Retina (tissue), 1 donor: ENCODE measurements at regions not wholly inside any gene's neighbourhood (a gene's known extent, or its start where the extent isn't known, plus 50 kb on each side); places are given as distances from the start of the nearest gene placed in this dataset.
A peak's percentile ranks its signal among the peaks of the same experiment; 100 is the strongest.

Source experiments
- DNase-seq: peaks from one replicate; pipeline ENCODE4 v3.0.0-alpha.2; 2016

- no peak for DNase-seq
These were observed 239.5 kb downstream of the TGFB2 start for GRCh38 chr1:218584418-218585155.

- peak; percentile 78 for DNase-seq
These were observed 240.5 kb downstream of the TGFB2 start for GRCh38 chr1:218585511-218586184.

- no peak for DNase-seq
These were observed 242.8 kb downstream of the TGFB2 start for GRCh38 chr1:218587900-218588299.

GRCh38 chr1:218588540-218589172, 243.5 kb downstream of the TGFB2 start:
- no peak for DNase-seq

GRCh38 chr1:218589487-218589886, 244.4 kb downstream of the TGFB2 start:
- DNase-seq = no peak

GRCh38 chr1:218591966-218592365, 246.8 kb downstream of the TGFB2 start:
- DNase-seq = no peak

- DNase-seq = no peak
These were observed 247.6 kb downstream of the TGFB2 start for GRCh38 chr1:218592688-218593087.

- no peak for DNase-seq
These were observed 255.8 kb downstream of the TGFB2 start for GRCh38 chr1:218600968-218601367.

- DNase-seq = no peak
These were observed 259.1 kb downstream of the TGFB2 start for GRCh38 chr1:218604217-218604616.

- DNase-seq = no peak
These were observed 266.9 kb downstream of the TGFB2 start for GRCh38 chr1:218611916-218612585.

- no peak for DNase-seq
These were observed 268.0 kb downstream of the TGFB2 start for GRCh38 chr1:218613105-218613504.

GRCh38 chr1:218614031-218614430, 268.9 kb downstream of the TGFB2 start:
- DNase-seq = no peak

- no peak for DNase-seq
These were observed 271.5 kb downstream of the TGFB2 start for GRCh38 chr1:218616681-218617080.

- no peak for DNase-seq
These were observed 272.9 kb downstream of the TGFB2 start for GRCh38 chr1:218617986-218618385.

GRCh38 chr1:218620956-218621355, 275.8 kb downstream of the TGFB2 start:
- no peak for DNase-seq

GRCh38 chr1:218624052-218624451, 278.9 kb downstream of the TGFB2 start:
- no peak for DNase-seq

- no peak for DNase-seq
These were observed 280.3 kb downstream of the TGFB2 start for GRCh38 chr1:218625393-218625792.

GRCh38 chr1:218633238-218633988, 288.3 kb downstream of the TGFB2 start:
- DNase-seq = no peak

GRCh38 chr1:218634212-218634611, 289.1 kb downstream of the TGFB2 start:
- no peak for DNase-seq

- no peak for DNase-seq
These were observed 291.4 kb downstream of the TGFB2 start for GRCh38 chr1:218636548-218636947.

- DNase-seq = no peak
These were observed 295.0 kb downstream of the TGFB2 start for GRCh38 chr1:218640173-218640572.

GRCh38 chr1:218642033-218642948, 297.2 kb downstream of the TGFB2 start:
- DNase-seq = no peak
